HepG2 (cell line): ENCODE measurements at regions not wholly inside any gene's neighbourhood (a gene's known extent, or its start where the extent isn't known, plus 50 kb on each side); places are given as distances from the start of the nearest gene placed in this dataset.

Experiments used
- SMARCE1 ChIP-seq: fragments of 450-650 bp; IDR thresholded peaks from 2 replicates; pipeline ENCODE4 v1.6.1; 2017; ENCODE audit warnings: borderline replicate concordance
- ZZZ3 ChIP-seq: sonication (generic); formaldehyde crosslinking; IDR thresholded peaks from 2 replicates; pipeline ENCODE4 v1.4.0; 2020; ENCODE audit warnings: missing genetic modification reagents, mild to moderate bottlenecking, borderline replicate concordance
- TF ChIP-seq, protein P1 (sequence below): IDR thresholded peaks from 2 replicates; pipeline ENCODE4 v1.6.1; 2016; ENCODE audit warnings: low read depth, missing genetic modification reagents, missing compliant biosample characterization
- TF ChIP-seq, protein P2 (sequence below): sonication (generic); formaldehyde crosslinking; IDR thresholded peaks from 2 replicates; pipeline ENCODE4 v1.5.0; 2020; ENCODE audit warnings: missing genetic modification reagents
- TF ChIP-seq, protein P3 (sequence below): sonication (generic); formaldehyde crosslinking; IDR thresholded peaks from 2 replicates; pipeline ENCODE4 v1.8.0; 2022; ENCODE audit warnings: mild to moderate bottlenecking, missing genetic modification reagents, borderline replicate concordance

DNA sequence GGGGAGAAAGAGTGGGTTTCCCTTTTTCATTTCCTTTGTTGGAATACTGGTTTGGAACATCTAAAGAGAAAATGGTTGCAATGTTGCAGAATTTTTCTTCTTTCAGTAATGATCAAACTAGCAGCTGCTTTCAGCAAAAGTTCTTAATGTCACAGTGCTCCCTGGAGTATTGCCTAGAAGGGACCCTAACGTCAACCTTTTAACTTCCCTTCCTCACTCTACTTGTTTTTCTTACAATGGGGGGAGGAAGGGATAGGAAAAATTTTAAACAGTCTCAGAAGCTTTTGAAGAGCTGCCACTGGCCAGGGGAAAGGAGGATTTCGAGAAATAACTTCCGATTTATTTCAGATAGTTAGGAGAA, 521.8 kb downstream of the MED13L start (continued):
- TF ChIP-seq, protein P1, sequence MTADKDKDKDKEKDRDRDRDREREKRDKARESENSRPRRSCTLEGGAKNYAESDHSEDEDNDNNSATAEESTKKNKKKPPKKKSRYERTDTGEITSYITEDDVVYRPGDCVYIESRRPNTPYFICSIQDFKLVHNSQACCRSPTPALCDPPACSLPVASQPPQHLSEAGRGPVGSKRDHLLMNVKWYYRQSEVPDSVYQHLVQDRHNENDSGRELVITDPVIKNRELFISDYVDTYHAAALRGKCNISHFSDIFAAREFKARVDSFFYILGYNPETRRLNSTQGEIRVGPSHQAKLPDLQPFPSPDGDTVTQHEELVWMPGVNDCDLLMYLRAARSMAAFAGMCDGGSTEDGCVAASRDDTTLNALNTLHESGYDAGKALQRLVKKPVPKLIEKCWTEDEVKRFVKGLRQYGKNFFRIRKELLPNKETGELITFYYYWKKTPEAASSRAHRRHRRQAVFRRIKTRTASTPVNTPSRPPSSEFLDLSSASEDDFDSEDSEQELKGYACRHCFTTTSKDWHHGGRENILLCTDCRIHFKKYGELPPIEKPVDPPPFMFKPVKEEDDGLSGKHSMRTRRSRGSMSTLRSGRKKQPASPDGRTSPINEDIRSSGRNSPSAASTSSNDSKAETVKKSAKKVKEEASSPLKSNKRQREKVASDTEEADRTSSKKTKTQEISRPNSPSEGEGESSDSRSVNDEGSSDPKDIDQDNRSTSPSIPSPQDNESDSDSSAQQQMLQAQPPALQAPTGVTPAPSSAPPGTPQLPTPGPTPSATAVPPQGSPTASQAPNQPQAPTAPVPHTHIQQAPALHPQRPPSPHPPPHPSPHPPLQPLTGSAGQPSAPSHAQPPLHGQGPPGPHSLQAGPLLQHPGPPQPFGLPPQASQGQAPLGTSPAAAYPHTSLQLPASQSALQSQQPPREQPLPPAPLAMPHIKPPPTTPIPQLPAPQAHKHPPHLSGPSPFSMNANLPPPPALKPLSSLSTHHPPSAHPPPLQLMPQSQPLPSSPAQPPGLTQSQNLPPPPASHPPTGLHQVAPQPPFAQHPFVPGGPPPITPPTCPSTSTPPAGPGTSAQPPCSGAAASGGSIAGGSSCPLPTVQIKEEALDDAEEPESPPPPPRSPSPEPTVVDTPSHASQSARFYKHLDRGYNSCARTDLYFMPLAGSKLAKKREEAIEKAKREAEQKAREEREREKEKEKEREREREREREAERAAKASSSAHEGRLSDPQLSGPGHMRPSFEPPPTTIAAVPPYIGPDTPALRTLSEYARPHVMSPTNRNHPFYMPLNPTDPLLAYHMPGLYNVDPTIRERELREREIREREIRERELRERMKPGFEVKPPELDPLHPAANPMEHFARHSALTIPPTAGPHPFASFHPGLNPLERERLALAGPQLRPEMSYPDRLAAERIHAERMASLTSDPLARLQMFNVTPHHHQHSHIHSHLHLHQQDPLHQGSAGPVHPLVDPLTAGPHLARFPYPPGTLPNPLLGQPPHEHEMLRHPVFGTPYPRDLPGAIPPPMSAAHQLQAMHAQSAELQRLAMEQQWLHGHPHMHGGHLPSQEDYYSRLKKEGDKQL: no peak
- TF ChIP-seq, protein P2, sequence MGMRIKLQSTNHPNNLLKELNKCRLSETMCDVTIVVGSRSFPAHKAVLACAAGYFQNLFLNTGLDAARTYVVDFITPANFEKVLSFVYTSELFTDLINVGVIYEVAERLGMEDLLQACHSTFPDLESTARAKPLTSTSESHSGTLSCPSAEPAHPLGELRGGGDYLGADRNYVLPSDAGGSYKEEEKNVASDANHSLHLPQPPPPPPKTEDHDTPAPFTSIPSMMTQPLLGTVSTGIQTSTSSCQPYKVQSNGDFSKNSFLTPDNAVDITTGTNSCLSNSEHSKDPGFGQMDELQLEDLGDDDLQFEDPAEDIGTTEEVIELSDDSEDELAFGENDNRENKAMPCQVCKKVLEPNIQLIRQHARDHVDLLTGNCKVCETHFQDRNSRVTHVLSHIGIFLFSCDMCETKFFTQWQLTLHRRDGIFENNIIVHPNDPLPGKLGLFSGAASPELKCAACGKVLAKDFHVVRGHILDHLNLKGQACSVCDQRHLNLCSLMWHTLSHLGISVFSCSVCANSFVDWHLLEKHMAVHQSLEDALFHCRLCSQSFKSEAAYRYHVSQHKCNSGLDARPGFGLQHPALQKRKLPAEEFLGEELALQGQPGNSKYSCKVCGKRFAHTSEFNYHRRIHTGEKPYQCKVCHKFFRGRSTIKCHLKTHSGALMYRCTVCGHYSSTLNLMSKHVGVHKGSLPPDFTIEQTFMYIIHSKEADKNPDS: no peak
- no peak for TF ChIP-seq SMARCE1
- no peak for TF ChIP-seq ZZZ3 (CRISPR knock-in tag)
- TF ChIP-seq, protein P3, sequence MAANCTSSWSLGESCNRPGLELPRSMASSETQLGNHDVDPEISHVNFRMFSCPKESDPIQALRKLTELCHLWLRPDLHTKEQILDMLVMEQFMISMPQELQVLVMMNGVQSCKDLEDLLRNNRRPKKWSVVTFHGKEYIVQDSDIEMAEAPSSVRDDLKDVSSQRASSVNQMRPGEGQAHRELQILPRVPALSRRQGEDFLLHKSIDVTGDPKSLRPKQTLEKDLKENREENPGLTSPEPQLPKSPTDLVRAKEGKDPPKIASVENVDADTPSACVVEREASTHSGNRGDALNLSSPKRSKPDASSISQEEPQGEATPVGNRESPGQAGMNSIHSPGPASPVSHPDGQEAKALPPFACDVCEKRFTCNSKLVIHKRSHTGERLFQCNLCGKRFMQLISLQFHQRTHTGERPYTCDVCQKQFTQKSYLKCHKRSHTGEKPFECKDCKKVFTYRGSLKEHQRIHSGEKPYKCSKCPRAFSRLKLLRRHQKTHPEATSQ (CRISPR knock-in tag): no peak
